ENCODE measurements at regions not wholly inside any gene's neighbourhood (a gene's known extent, or its start where the extent isn't known, plus 50 kb on each side); places are given as distances from the start of the nearest gene placed in this dataset.

DNA sequence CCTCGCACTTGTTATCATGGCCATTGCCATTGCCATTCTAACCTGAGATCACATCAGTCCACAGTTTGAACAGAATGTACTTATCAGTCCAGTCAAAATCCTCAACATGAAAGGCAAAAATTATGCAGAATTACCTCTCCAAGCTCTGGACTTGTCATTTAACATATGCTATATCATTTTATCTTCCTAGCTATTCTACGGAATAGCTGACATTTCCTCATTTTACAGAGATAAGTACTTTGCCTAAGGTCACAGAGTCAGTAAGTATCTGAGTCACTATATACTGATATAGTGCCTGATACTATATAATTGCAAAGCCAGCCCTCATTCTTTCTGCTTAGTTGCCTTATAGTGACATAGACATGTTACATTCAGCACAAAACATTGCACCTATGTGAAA is 456.9 kb upstream of the GHITM start:
- Histone ChIP-seq H3K79me2 (ENCODE audit: control insufficient read depth, insufficient read depth, low read length) (no peaks in the 10 kb centered on the region), H3K4me3 (ENCODE audit: control insufficient read depth in 2 of 3, extremely low read depth in 1 of 3, insufficient read depth in 2 of 3, low read depth in 1 of 3, low read length in 3 of 3) (no peak overlapping the region), H3K36me3 (ENCODE audit: control insufficient read depth in 2 of 2, extremely low read depth in 1 of 2, insufficient read depth in 2 of 2, low read length in 2 of 2) (no peaks in the 10 kb centered on the region), H3K4me1 (ENCODE audit: control insufficient read depth, extremely low read depth, insufficient read depth, low read length) (no peaks in the 10 kb centered on the region), H3K9ac (ENCODE audit: control insufficient read depth, extremely low read depth, insufficient read depth, low read length) (no peak overlapping the region), H3K9me1 (ENCODE audit: control insufficient read depth, extremely low read depth, insufficient read depth, low read length) (no peaks in the 10 kb centered on the region), H3K27ac (ENCODE audit: control insufficient read depth, insufficient read depth, low read length) (no peak overlapping the region), H4K20me1 (ENCODE audit: control insufficient read depth, extremely low read depth, insufficient read depth, low read length) (no peaks in the 10 kb centered on the region), H3K9me3 (ENCODE audit: control insufficient read depth, low read depth, low read length) (no peaks in the 10 kb centered on the region), H2AFZ (ENCODE audit: control insufficient read depth, low read length) (no peak overlapping the region), H3K27me3 (ENCODE audit: control insufficient read depth, extremely low read depth, insufficient read depth, low read length) (no peaks in the 10 kb centered on the region), H3K4me2 (ENCODE audit: control insufficient read depth, extremely low read depth, insufficient read depth, low read depth, low read length) (no peak overlapping the region)
- FAIRE-seq (no peak), DNase-seq (ENCODE audit: low read depth, low spot score) (no peak)
- dilution Hi-C loops (cut with MboI; ENCODE audit: extremely low pct_ligation_motif_present, low sequenced_read_pairs) = no loop called here
- no peak for TF ChIP-seq EZH2 (IDR thresholded peaks at IDR 0.05; ENCODE audit: low read length)
- TF ChIP-seq, protein P1, sequence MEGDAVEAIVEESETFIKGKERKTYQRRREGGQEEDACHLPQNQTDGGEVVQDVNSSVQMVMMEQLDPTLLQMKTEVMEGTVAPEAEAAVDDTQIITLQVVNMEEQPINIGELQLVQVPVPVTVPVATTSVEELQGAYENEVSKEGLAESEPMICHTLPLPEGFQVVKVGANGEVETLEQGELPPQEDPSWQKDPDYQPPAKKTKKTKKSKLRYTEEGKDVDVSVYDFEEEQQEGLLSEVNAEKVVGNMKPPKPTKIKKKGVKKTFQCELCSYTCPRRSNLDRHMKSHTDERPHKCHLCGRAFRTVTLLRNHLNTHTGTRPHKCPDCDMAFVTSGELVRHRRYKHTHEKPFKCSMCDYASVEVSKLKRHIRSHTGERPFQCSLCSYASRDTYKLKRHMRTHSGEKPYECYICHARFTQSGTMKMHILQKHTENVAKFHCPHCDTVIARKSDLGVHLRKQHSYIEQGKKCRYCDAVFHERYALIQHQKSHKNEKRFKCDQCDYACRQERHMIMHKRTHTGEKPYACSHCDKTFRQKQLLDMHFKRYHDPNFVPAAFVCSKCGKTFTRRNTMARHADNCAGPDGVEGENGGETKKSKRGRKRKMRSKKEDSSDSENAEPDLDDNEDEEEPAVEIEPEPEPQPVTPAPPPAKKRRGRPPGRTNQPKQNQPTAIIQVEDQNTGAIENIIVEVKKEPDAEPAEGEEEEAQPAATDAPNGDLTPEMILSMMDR (optimal IDR thresholded peaks at IDR 0.05 in 1 of 3, IDR thresholded peaks at IDR 0.05 in 1 of 3, conservative IDR thresholded peaks at IDR 0.05 in 1 of 3; ENCODE audit: extremely low read depth in 1 of 3, insufficient read depth in 2 of 3, low read length in 3 of 3) = no peak

DNA sequence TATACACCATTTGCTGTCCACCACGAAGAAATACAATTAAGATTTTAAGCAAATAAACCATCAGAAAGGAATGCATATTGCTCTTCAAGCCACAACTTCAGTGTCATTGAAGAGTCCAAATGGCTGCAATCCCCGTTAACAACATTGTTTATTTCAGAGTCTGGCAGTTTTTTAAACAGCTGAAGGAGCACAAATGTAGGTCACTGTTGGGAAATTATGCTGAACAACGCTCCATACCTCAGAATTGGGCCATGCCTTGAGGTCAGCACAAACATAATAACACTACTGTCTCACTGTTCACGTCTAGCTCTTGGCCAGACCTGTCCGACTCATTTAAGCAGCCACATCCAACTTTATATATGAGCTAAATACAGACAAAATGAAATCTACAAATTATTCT is 453.9 kb upstream of the GHITM start:
- Histone ChIP-seq H4K20me1 (ENCODE audit: control insufficient read depth, extremely low read depth, insufficient read depth, low read length) (no peaks in the 10 kb centered on the region), H3K4me1 (ENCODE audit: control insufficient read depth, extremely low read depth, insufficient read depth, low read length) (no peaks in the 10 kb centered on the region), H3K79me2 (ENCODE audit: control insufficient read depth, insufficient read depth, low read length) (no peaks in the 10 kb centered on the region), H3K9me3 (ENCODE audit: control insufficient read depth, low read depth, low read length) (no peaks in the 10 kb centered on the region), H3K36me3 (ENCODE audit: control insufficient read depth in 2 of 2, extremely low read depth in 1 of 2, insufficient read depth in 2 of 2, low read length in 2 of 2) (no peaks in the 10 kb centered on the region), H2AFZ (ENCODE audit: control insufficient read depth, low read length) (no peak overlapping the region), H3K9ac (ENCODE audit: control insufficient read depth, extremely low read depth, insufficient read depth, low read length) (no peak overlapping the region), H3K27ac (ENCODE audit: control insufficient read depth, insufficient read depth, low read length) (no peak overlapping the region), H3K9me1 (ENCODE audit: control insufficient read depth, extremely low read depth, insufficient read depth, low read length) (no peaks in the 10 kb centered on the region), H3K27me3 (ENCODE audit: control insufficient read depth, extremely low read depth, insufficient read depth, low read length) (no peaks in the 10 kb centered on the region), H3K4me2 (ENCODE audit: control insufficient read depth, extremely low read depth, insufficient read depth, low read depth, low read length) (no peak overlapping the region), H3K4me3 (ENCODE audit: control insufficient read depth in 2 of 3, extremely low read depth in 1 of 3, insufficient read depth in 2 of 3, low read depth in 1 of 3, low read length in 3 of 3) (no peak overlapping the region)
- FAIRE-seq (no peak), DNase-seq (ENCODE audit: low read depth, low spot score) (no peak)
- dilution Hi-C loops (cut with MboI; ENCODE audit: extremely low pct_ligation_motif_present, low sequenced_read_pairs) = no loop called here
- TF ChIP-seq, protein P1 (optimal IDR thresholded peaks at IDR 0.05 in 1 of 3, IDR thresholded peaks at IDR 0.05 in 1 of 3, conservative IDR thresholded peaks at IDR 0.05 in 1 of 3; ENCODE audit: extremely low read depth in 1 of 3, insufficient read depth in 2 of 3, low read length in 3 of 3) = no peak
- TF ChIP-seq EZH2 (IDR thresholded peaks at IDR 0.05; ENCODE audit: low read length) = no peak

Data from keratinocyte (primary cell).